SJSA1 (cell line): ENCODE measurements at regions not wholly inside any gene's neighbourhood (a gene's known extent, or its start where the extent isn't known, plus 50 kb on each side); places are given as distances from the start of the nearest gene placed in this dataset.

ENCODE experiments used
- DNase-seq, 2 experiments: peaks; one replicate each; pipeline ENCODE4 v3.0.0-alpha.2; 2015 to 2020; ENCODE audit warnings: low spot score in 2 of 2, low read depth in 1 of 2
- H3K27ac ChIP-seq: fragments of 250-450 bp; sonication (Bioruptor Pico); 2 replicates; pipeline ENCODE4 v1.5.1; 2020; ENCODE audit warnings: mild to moderate bottlenecking, moderate library complexity
- H3K27me3 ChIP-seq: fragments of 250-450 bp; sonication (Bioruptor Pico); replicated peaks from 2 replicates; pipeline ENCODE4 v1.5.1; 2020; ENCODE audit warnings: mild to moderate bottlenecking, moderate library complexity
- H3K36me3 ChIP-seq: fragments of 250-450 bp; sonication (Bioruptor Pico); 2 replicates; pipeline ENCODE4 v1.5.1; 2020; ENCODE audit warnings: mild to moderate bottlenecking
- H3K4me1 ChIP-seq: fragments of 250-450 bp; sonication (Bioruptor Pico); replicated peaks from 2 replicates; pipeline ENCODE4 v1.6.1; 2021; ENCODE audit warnings: mild to moderate bottlenecking
- H3K4me3 ChIP-seq: fragments of 250-450 bp; sonication (Bioruptor Pico); 2 replicates; pipeline ENCODE4 v1.5.1; 2020; ENCODE audit warnings: mild to moderate bottlenecking
- H3K9me3 ChIP-seq: fragments of 250-450 bp; sonication (Bioruptor Pico); replicated peaks from 2 replicates; pipeline ENCODE4 v1.5.1; 2020; ENCODE audit warnings: mild to moderate bottlenecking

DNA sequence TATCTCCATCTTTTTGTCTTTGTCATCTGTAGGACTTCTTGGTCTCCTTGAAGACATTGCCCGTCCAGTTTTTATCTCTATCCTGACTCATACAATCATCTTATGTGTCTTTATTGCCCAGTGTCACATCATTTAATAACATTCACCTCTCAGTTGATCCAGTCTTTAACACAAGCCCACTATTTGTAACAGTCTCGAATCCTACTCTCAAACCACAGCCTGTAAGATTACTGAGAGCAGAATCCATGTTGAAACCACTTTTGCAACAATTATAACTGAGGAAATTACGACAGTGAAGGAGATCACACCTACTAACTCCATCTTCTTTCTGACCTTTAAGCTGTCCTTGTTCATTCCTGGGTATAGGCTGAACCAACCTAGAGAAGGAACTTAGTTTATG is 1206.0 kb upstream of the ZEB2 start:
- no peak overlapping the region for H3K27ac ChIP-seq
- H3K4me3 ChIP-seq = no peak overlapping the region
- no peaks in the 10 kb centered on the region for H3K36me3 ChIP-seq
- no peaks in the 10 kb centered on the region; the same call in 1 of the 2 replicates for H3K9me3 ChIP-seq
- H3K4me1 ChIP-seq = no peaks in the 10 kb centered on the region
- no peak for DNase-seq
- H3K27me3 ChIP-seq = no peaks in the 10 kb centered on the region

DNA sequence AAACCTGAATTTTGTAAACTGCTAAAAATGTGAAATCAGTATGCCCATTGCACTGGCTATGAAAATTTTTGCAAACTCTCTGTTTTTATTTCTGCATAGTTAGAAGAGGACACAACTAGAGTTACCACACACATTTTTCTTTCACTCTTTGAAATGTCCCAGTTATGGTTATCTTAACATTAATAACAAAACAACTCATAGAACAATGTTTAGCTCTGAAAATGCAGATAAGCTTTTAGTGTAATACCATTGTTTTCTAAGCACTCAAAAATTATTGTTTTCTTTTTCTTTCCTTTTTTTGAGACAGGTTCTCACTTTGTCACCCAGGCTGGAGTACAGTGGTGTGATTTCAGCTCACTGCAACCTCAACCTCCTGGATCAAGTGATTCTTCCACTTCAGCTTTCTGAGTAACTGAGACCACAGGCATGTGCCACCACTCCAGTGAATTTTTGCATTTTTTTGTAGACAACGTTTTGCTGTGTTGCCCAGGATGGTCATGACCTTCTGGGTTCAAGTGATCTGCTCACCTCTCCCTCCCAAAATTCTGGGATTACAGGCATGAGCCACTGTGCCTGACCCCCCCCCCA is 1204.5 kb upstream of the ZEB2 start:
- DNase-seq = no peak
- no peaks in the 10 kb centered on the region for H3K4me1 ChIP-seq
- H3K4me3 ChIP-seq = no peak overlapping the region
- H3K36me3 ChIP-seq = no peaks in the 10 kb centered on the region
- no peak overlapping the region for H3K27ac ChIP-seq
- H3K27me3 ChIP-seq = no peaks in the 10 kb centered on the region
- H3K9me3 ChIP-seq = no peaks in the 10 kb centered on the region; the same call in 1 of the 2 replicates

DNA sequence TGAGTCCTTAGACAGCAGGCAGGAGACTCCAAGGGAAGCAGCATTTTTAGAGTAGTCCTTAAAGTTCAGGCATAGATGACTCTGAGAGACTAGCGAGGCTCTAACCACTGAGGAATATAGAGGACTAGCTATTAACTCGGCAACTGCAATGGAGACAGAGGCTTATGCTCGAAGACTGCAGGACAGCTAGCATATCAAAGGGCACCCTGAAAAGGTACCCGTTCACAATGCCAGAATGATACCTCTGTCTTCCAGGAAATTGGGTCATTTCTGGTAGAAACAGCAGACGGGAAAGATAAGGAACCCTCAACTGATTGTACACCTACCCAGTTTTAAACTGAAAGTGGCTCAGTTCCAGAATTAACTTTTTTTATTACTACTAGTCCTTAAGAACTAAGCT is 1204.0 kb upstream of the ZEB2 start:
- H3K27ac ChIP-seq = no peak overlapping the region
- no peaks in the 10 kb centered on the region for H3K27me3 ChIP-seq
- H3K4me3 ChIP-seq = no peak overlapping the region
- H3K9me3 ChIP-seq = no peaks in the 10 kb centered on the region; the same call in 1 of the 2 replicates
- no peak for DNase-seq
- no peaks in the 10 kb centered on the region for H3K36me3 ChIP-seq
- no peaks in the 10 kb centered on the region for H3K4me1 ChIP-seq

DNA sequence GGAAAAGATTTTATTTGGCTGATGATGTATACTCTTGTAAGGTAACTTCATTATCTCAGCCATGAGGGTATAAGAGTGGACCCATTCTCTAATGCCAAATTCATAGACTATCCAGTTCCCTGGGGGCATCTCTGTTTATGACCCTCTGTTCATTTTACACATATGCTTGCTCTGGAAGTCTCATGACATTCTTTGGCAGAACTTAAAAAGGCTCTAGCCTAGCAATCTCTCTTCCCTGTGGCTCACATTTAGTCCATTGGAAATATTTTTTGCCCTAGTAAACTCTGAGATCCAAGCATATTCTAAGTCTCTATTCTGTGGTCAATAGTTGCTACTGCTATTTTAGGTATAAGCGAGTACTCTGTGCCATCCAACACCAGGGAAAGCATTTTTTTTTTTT is 1201.8 kb upstream of the ZEB2 start:
- H3K4me1 ChIP-seq = no peaks in the 10 kb centered on the region
- no peak for DNase-seq
- H3K36me3 ChIP-seq = no peaks in the 10 kb centered on the region
- H3K4me3 ChIP-seq = no peak overlapping the region
- H3K27me3 ChIP-seq = no peaks in the 10 kb centered on the region
- H3K27ac ChIP-seq = no peak overlapping the region
- H3K9me3 ChIP-seq = no peaks in the 10 kb centered on the region; the same call in 1 of the 2 replicates

DNA sequence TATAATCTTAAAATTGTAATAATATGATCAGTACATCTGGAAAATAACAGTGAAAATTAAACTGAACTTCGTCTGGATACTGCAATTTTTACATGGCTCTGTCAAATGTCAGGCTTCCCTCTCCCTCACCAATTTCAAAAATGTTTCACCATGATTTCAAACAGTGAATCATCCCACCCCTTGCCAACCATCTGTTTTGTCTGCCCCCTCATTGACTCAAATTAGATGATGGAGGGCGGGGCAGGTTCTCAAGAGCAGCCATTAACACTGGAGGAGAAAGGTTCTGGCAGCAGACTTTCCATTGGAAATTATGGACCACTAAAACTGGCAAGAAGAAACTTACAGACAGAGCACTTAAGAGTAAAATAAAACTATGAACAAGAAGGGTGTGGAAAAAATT is 1195.7 kb upstream of the ZEB2 start:
- Histone ChIP-seq H3K4me3 (no peak overlapping the region), H3K4me1 (no peaks in the 10 kb centered on the region), H3K27me3 (no peaks in the 10 kb centered on the region), H3K36me3 (no peaks in the 10 kb centered on the region), H3K9me3 (no peaks in the 10 kb centered on the region), H3K27ac (no peak overlapping the region)
- no peak for DNase-seq

DNA sequence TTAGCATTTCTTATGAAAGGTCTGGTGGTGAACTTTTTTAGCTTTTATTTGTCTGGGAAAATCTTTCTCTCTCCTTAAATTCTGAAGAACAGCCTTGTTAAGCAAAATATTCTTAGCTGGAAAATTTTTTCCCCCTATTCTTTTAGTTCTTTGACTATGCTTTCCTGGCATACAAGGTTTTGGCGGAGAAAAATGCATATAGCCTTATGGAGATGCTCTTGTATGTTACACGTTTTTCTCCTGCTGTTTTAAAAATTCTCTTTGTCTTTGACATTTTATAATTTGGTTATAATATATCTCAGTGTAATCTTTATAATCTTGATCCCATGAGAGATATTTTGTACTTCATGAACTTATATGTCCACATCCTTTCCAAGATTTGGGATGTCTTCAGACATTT is 1190.4 kb upstream of the ZEB2 start:
- H3K4me1 ChIP-seq = no peaks in the 10 kb centered on the region
- DNase-seq = no peak
- no peaks in the 10 kb centered on the region for H3K36me3 ChIP-seq
- no peak overlapping the region for H3K4me3 ChIP-seq
- H3K27me3 ChIP-seq = no peaks in the 10 kb centered on the region
- H3K9me3 ChIP-seq = no peaks in the 10 kb centered on the region
- H3K27ac ChIP-seq = no peak overlapping the region

DNA sequence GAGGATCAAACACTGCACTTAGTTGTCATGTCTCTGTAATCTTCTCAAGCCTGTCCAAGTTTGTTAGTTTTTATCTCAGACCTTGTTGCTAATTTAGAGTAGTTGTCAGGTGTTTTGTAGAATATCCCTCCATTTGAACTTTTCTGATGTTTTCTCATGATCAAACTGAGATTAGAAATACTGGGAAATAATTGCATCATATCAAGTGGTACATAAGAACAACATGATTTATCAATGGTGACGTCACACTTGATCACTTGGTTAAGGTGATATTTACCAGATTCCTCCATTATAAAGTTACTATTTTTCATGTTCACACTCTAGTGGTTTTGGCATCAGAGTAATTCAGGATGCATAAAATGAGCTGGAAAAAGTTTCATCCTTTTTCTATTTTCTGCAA is 1182.4 kb upstream of the ZEB2 start:
- no peak overlapping the region for H3K4me3 ChIP-seq
- H3K27ac ChIP-seq = no peak overlapping the region
- no peaks in the 10 kb centered on the region for H3K27me3 ChIP-seq
- no peak for DNase-seq
- no peaks in the 10 kb centered on the region for H3K4me1 ChIP-seq
- no peaks in the 10 kb centered on the region for H3K36me3 ChIP-seq
- H3K9me3 ChIP-seq = no peaks in the 10 kb centered on the region

DNA sequence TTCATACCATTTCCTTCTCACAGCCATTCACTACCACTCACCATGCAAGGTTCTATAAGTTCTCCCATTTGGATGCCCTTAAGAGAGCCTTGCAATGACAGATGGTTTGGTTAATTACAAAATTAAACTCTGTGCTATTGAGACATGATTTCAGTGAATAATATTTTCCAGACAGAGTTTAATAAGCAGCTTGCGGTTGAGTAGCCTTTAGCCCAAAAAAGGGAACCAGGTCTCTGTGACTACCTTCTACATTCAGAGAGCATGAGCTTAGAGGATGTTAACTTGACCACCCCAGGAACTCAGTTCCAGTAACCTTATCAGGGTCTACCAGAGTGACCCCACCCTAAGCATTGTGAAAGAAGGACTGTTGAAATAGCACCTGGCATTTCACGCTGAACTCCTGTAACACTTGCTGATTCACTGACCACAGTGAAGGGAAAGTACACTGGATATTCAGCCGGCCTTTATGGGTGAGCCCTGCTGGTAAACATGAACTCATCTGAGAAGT is 1173.1 kb upstream of the ZEB2 start:
- Histone ChIP-seq H3K9me3 (no peaks in the 10 kb centered on the region), H3K27ac (no peak overlapping the region), H3K4me3 (no peak overlapping the region), H3K36me3 (no peaks in the 10 kb centered on the region), H3K4me1 (no peaks in the 10 kb centered on the region), H3K27me3 (no peaks in the 10 kb centered on the region)
- no peak for DNase-seq

DNA sequence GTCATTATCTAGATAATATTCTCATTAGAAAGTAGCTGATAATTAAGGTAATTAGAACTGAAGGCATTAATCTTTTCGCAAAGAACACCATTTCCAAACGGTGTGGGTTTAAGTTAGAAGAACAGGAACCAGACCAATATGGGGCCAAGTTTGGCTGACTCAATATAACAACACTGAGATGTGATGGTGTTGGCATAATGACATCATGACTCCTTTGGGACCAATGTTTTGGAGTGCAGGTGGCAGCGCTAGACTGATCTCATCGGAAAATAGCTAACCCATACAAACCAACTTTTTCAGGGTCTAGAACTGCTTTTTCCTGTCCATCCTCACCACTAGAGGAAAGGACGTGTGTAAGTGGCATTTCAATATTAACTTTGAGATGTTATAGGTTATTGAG is 1171.7 kb upstream of the ZEB2 start:
- no peak for DNase-seq
- Histone ChIP-seq H3K36me3 (no peaks in the 10 kb centered on the region), H3K4me3 (no peak overlapping the region), H3K4me1 (no peaks in the 10 kb centered on the region), H3K27me3 (no peaks in the 10 kb centered on the region), H3K27ac (no peak overlapping the region), H3K9me3 (no peaks in the 10 kb centered on the region)

DNA sequence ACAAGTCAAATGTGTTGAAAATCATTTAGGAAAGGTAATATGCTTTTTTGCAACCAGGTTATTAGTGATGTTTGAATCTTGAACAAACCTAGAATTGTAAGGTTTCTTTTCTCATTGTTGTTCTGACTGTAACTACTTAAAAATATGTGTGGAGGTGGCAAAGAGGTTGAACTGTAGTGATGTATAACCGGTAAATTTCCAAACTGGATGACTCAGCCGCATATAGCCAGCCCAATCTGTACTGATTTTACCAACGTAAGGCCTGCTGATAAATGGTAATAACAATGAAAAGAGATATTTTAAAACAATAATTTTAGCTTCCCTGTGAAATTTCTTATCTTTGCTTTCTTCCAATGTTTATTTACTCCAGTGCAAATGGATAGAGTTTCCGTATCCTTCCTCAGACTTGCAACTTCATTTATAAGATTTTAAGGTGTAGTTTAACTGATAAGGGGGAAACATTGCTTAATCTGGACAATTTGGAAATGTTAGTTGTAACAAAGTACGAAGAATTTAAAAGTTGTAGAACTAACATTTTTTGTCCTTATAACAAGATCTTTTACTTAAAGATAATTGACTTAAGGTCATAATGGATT is 1170.4 kb upstream of the ZEB2 start:
- H3K4me3 ChIP-seq = no peak overlapping the region
- H3K27me3 ChIP-seq = no peaks in the 10 kb centered on the region
- no peaks in the 10 kb centered on the region for H3K4me1 ChIP-seq
- no peak overlapping the region for H3K27ac ChIP-seq
- no peaks in the 10 kb centered on the region for H3K9me3 ChIP-seq
- H3K36me3 ChIP-seq = no peaks in the 10 kb centered on the region
- DNase-seq = no peak

DNA sequence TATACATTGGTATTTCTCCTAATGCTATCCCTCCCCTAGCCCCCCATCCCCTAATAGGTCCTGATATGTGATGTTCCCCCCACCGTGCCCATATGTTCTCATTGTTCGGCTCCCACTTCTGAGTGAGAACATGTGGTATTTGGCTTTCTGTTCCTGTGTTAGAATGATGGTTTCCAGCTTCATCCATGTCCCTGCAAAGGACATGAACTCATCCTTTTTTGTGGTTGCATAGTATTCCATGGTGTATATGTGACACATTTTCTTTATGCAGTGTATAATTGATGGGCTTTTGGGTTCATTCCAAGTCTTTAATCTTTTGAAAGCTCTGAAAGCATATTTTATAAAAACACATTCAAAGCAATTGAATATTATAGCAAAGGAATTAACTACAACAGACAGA is 1169.4 kb upstream of the ZEB2 start:
- H3K4me3 ChIP-seq = no peak overlapping the region
- H3K36me3 ChIP-seq = no peaks in the 10 kb centered on the region
- no peak overlapping the region for H3K27ac ChIP-seq
- no peaks in the 10 kb centered on the region for H3K27me3 ChIP-seq
- H3K4me1 ChIP-seq = no peaks in the 10 kb centered on the region
- no peak for DNase-seq
- no peaks in the 10 kb centered on the region for H3K9me3 ChIP-seq

DNA sequence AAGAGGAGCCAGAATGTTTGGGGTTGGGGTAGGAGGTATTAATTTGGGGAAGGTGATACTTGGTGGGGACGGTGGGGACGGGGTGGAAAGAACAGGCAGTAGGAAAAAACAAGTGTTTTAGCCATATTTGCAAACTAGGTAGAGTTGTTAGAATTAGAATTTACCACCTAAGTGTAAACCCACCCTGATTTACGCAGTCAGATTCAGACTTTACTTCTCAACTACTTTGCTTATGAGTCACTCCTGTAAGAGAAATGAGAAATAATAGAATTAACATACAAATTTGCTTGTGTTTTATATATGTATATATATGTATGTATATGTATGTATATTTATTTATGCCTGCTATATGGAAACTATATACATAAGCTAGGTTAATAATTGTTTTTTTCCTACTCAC is 1168.2 kb upstream of the ZEB2 start:
- no peaks in the 10 kb centered on the region for H3K36me3 ChIP-seq
- H3K4me1 ChIP-seq = no peaks in the 10 kb centered on the region
- H3K27ac ChIP-seq = no peak overlapping the region
- no peaks in the 10 kb centered on the region for H3K9me3 ChIP-seq
- no peak overlapping the region for H3K4me3 ChIP-seq
- no peaks in the 10 kb centered on the region for H3K27me3 ChIP-seq
- DNase-seq = no peak

DNA sequence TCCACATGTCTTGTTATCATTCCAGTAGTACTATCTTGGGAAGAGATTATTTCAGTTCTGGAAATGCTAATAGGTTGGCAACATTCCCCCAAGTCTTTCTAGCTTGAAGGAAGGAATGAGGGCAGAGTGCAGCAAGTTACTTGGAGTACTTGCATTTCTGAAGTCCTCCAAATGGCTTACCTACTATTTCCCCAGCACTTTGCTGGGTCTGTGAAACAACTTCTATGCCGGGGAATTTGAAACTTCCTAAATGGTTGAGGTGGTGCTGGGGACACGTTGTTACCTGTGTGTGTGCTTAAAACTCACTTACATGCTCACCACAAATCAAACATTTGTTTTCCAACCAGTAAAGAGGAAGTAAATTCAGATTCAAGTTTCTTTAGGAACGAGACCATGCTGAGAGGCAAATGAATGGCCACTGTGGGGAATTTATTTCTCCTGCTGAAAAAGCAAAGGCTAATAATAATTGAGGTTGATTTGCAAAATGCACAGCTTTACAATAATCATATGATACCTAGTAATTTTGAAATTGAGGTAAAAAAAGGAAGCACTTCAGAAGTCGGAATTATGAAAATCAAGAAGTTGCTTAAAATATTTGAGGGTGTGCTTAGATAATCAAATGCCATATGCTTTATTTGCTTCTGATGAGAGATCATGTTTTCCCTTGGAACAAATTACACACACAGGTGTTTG is 1167.7 kb upstream of the ZEB2 start:
- H3K27me3 ChIP-seq = no peaks in the 10 kb centered on the region
- DNase-seq = no peak
- H3K27ac ChIP-seq = no peak overlapping the region
- no peaks in the 10 kb centered on the region for H3K36me3 ChIP-seq
- no peaks in the 10 kb centered on the region for H3K9me3 ChIP-seq
- no peaks in the 10 kb centered on the region for H3K4me1 ChIP-seq
- H3K4me3 ChIP-seq = no peak overlapping the region

DNA sequence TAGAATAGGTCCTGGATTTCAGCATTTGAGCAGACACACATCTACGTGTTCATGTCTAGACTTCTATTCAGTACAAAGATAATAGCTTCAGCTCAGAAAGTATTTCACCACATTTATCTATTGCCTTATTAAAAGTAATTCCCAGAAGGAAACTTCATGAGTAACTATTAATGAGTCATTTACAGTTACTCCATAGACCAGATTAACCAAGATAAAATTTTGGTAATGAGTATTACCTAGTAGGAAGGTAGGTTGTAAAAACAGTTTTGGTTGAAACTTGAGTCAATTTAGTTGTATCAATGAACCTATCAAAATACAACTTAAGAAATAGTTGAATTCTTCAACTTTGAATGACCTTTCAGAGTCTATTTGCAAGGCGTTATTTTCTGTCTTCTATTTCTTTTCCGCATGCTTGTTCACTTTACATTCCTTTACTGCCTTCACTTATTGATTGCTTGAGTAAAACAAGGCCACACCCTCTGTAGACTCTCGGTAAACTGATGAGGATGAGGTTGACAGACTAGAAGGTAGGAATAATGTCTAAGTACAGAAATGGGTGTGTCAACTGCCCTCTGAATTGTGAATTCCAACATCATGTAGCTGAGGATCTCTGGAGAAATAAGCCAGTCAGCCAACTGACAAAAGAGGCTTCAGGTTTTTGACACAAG is 1165.6 kb upstream of the ZEB2 start:
- Histone ChIP-seq H3K4me1 (no peaks in the 10 kb centered on the region), H3K27me3 (no peaks in the 10 kb centered on the region), H3K9me3 (no peaks in the 10 kb centered on the region), H3K27ac (no peak overlapping the region), H3K4me3 (no peak overlapping the region), H3K36me3 (no peaks in the 10 kb centered on the region)
- DNase-seq = no peak
